Stimulated activated CD8-positive, alpha-beta memory T cell treated with anti-CD3 and anti-CD28 coated beads, Interleukin-4, amount 100 ng/mL, for 1 hour (primary cell): ENCODE measurements at regions not wholly inside any gene's neighbourhood (a gene's known extent, or its start where the extent isn't known, plus 50 kb on each side); places are given as distances from the start of the nearest gene placed in this dataset.
"Not testable (repeated sequence)": the region's sequence is repeated elsewhere in the genome, so short reads cannot be mapped to it uniquely, and the experiment has no call there.

Experiments used
- DNase-seq, 2 donors: peaks; one replicate each; pipeline ENCODE4 v3.0.0-alpha.2; 2020; ENCODE audit warnings: low read depth in 2 of 2, low spot score in 1 of 2

DNA sequence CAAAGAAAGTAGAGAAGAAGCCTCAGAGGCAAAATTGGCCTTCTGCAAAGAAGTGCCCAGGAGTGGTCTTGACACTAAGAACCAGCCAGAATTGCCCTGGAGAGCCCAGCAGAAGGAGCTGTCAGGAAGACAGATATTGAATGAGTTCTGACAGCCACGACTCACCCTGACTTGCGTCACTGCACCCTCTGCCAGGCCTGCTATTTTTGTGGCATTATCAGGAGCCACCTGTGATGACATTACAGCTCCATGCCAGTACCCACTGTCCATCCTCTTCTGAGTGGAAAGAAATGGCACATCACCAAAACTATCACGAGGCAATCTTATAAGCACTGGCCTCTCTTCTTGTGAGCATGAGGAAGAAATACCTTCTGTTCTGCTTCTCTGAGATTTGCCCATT lies 67.7 kb downstream of the SMIM20 start:
- no peak for DNase-seq

DNA sequence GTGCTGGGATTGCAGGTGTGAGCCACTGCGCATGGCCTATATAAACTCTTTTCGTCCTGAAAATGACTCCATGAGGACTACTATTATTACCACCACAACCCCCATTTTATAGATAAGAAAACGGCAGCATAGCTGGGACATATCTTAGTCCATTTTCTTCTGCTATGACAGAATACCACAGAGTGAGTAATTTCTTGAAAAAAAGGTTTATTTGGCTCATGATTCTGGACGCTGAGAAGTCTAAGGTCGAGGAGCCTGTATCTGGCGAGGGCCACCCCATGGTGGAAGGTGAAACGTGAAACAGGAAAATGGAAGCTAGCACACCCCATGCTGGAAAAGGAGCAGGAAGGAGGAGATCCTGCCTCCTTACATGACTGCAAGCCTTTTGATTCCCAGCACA lies 68.9 kb downstream of the SMIM20 start:
- DNase-seq, result no peak

DNA sequence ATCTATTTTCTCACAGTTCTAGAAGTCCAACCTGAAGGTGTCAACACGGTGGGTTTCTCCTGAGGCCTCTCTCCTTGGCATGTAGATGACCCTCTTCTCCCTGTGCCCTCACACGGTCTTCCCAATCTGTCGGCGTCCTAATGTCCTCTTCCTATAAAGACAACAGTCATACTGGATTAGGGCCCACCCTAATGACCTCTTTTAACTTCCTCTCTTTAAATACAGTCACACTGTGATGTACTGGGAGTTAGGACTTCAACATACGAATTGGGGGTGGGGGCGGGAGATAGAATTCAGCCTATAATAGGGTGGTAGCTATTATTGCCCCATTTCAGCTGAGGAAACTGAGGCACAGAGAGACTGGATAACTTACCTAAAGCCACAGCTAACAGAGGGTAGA lies 70.2 kb downstream of the SMIM20 start:
- no peak for DNase-seq

DNA sequence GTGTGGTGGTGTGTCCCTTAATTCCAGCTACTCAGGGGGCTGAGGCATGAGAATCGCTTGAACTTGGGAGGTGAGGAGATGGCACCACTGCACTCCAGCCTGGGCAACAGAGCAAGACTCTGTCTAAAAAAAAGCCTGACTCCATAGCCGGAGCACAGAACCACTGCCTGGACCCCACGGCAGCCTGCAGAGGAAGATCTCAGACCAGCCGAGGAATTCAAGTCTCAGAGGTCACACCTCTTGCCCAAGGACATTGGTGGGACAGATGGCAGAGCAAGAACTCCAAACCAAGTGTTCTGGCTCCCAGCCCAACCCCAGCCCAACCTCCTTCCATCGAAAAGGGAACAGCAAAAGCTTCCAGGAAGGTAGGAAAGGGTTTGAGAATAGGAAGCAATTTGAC lies 70.8 kb downstream of the SMIM20 start:
- DNase-seq, result no peak

DNA sequence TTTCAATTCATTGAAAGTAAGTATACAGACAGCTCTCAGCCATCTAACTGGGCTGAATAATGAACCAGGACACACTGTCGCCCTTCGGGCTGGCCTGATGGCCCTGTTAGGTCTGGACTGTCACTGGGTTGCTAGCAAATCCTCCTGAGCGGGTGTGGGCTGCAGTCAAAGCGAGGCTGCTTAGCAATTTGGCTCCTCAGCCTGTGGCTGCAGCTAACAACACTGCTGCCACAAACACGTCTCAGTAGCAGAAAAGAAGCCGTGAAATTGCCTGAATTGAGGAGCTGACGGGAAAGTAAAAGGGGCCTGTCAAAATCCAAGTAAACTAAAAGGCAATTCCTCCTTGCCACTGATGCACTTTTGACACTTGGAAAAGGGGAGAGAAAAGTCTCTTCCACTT lies 72.8 kb downstream of the SMIM20 start:
- no peak for DNase-seq

DNA sequence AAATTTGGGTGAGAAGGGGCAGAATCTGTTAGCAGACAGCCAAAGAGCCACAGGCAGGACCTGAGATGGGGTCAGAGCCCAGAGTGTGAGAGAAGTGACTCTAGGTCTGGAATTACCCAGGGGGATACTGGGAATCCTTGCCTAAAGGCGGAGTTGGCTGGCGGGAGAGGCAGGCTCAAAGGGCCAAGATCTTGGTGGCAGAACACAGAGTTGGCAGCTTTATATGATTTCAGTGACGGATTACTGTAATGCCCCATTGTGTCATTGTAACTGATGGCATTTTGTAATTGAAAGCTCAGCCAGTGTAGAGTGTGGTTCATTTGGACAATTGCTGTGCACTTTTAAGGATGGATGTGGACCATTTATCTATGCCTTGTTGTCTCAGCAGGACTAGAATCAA lies 77.3 kb downstream of the SMIM20 start:
- no peak for DNase-seq

DNA sequence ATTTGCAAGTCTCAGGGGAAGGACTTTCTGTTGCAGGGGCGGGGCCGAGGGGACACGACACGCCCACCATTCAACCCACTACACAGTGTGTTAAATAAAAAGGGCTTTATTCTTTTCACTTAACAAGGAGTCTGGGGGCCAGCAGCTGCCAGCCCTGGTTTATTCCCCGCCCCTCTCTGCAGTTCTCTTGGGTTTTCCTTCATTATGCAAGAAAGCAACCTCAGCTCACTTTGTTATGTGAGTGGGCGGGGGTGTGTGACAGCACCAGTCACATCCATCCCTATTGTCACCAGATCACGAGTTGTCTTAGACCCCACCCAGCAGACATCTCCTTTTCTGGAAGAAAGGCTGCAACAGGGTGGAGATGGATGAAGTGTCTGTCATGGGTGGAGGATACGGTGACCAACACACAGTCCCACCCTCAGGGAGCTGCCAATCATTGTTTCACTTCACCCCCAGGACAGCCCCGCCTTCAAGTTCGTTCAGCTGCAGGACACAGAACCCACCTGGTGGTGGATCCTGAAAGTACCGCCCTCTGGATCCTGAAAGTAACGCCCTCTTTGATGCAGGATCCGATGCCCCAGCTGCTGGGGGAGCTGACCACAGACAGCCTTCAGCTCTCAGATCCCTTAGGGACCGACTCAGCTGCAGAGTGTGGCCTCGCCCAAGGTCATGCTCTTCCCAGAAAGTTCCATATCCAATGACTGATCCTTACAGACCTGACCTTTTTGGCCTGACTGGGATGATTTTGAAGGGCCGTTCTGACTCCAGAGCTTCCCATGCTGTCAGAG lies 79.6 kb downstream of the SMIM20 start:
- DNase-seq, result no peak

DNA sequence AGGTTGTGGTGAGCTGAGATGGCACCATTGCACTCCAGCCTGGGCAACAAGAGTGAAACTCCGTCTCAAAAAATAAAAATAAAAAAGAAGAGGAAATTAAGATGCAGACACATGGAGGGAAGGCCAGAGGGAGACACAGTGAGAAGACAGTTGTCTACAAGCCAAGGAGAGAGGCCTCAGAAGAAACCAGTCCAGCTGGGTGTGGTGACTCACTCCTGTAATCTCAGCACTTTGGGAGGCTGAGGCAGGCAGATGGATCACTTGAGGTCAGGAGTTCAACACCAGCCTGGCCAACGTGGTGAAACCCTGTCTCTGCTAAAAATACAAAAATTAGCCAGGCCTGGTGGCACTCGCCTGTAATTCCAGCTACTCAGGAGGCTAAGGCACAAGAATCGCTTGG lies 80.6 kb downstream of the SMIM20 start:
- not testable (repeated sequence) for DNase-seq

DNA sequence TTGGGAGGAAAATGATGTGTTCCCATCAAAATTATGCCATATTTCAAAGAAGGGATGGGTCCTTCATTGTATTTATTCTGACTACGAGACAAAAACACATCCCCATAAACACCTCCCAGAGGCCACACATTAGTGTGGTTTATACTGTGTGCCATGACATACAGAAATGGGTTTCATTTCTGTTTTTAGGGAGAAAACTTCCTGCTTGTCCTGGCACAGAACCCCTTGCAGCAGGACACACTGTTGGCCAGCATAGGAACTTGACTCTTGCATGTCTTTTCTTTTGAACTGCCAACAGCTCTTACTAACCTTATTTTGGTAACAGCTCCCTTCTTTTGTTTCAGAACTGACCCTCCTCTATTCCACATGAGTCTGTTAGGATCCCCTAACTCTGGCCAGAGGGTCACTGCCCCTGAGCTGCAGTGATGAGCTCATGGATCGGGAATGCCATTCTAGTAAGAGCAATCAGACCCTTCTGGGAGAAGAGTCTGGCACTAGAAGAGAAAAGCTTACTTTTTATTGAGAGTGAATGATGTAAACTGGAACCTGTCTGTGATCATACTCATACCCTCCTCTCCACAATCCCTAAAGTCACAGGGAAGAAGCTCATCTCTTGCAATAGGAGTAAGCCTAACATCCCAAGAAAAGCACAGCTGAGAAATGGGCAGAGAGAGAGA lies 86.4 kb downstream of the SMIM20 start:
- no peak for DNase-seq

DNA sequence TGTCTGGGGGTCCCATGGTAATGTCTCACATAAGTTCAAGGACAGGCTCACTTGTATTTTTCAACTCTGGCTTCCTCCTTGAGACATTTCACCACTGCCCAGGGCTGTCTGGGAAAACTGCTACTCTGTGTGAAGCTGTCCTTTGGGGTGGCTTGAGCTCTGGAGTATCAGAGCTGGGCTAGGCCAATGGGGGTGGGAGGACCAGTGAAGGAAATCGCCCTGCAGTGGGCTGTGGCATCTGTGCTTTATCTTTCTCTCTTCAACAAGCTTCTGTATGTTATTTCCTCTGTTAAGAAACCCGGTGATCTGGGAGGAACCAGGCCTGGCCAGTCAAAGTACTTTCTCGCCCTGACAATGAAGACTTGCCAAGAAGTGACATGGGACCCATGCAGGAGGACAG lies 87.4 kb downstream of the SMIM20 start:
- no peak for DNase-seq

DNA sequence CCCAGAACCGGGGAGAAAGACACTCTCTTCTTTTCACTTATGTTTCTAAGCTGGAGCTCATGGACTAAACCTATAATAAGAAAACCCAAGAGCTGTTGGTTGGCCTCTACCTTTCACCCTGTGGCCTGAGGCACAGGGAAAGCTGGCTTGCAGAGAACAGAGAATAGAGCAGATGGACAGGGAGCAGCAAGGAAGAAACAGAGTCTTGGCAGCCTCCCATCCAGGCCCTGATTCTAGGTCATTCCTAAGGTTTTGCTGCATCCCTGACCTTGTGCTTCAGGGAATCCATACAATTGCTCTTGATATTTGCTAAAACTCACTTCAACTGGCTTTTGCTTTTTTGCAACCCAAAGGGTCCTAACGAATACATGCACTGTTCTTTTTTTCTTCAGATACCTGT lies 87.8 kb downstream of the SMIM20 start:
- DNase-seq, result no peak

DNA sequence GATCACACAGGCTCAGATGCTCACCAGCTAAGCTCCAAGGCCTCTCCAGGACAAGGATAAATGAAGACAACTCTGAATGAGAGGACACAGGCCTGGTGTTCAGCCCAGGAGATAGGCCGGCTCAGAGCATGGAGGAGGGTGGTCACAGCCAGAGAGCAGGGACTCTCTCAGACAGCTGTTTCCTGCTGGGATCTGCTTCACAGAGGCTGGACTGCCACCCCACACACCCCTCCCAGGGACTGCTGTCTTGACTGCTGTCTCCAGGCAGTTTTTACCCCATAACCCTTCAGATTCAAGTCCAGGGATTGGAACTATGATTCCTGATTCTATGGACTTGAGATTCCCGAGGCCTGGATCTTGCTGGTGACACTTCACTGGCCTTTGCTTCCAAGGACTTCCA lies 89.0 kb downstream of the SMIM20 start:
- no peak for DNase-seq

DNA sequence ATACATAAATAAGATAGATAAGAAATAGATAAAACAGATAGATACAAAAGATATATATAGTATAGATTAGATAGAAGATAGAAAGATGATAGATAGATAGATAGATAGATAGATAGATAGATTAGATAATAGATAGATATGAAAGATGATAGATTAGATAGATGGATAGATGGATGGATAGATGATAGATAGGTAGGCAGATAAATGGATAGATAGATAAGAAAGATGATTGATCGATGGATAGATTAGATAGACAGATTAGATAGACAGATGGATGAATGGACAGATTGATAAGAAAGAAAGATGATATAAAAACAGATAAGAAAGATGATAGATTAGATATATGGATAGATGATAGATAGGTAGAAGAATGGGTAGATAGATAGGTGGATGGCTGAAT lies 90.3 kb downstream of the SMIM20 start:
- DNase-seq, result no peak

DNA sequence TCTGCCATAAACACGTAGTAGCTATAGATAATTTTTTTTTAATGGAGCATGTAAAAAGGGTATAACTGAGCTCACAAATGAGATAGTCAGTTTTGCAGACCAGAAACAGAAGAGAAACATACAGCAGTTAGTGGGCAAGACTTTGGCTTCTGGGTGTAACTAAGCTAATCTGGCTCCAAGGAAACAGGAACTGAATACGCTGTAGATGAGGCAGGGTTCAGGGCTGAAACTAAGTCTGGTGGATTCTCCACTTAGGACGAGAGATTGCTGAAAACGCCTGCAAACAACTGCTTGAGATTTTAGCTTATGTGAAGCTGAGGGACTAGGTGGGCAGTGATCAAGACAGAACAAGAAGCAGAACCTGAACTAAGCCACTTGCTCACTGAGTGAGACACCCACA lies 91.7 kb downstream of the SMIM20 start:
- DNase-seq, result no peak

DNA sequence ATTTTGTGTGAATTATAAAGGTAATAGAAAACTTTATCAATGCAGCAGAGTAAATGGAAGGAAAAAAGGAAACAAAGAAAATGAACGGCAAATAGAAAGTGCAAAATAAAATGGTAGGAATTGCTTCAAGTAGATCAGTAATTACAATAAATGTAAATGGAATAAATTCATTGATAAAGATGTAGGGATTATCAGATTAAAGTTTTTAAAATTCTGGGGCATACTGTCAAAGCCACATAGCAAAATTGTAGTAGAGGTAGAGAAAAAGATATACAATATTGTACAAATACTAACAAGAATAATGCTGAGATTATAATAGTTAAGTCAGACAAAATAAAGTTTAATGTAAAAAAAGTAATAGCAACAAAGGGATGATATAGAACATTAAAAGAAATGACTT lies 94.7 kb downstream of the SMIM20 start:
- DNase-seq, result no peak

DNA sequence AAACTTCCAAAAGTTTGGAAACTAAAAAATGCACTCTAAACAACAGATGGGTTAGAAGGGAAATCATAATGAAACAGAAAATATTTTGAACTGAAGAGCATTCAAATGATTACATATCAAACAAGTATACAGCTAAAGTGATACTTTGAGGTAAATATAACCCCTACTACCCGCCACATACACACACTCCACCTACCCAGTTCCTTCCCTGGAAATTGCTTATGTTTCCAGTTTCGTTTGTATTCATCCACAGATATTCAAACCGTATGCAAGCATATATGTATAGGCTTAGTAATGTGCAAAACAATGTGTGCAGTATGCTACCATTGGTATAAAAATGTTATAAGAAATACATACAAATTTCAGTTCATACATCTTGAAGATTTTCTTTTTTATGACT lies 95.5 kb downstream of the SMIM20 start:
- no peak for DNase-seq

DNA sequence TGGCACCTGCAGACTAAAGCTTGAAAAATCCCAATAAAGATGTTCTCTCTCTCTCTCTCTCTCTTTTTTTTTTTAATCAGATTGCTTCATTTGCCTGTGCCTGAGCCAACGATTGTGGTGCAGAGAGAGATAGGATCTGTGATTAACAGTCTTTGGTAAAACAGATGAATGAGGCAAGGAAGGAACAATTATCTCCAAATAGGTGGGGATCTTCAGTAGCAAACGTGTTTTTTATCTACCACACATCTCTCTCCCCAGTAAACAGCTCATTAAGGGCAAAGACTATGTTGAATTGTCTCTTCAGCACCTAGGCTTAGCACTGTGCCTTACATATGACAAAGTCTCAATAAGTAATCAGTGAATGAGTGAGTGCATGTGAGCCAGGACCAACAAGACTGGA lies 96.3 kb downstream of the SMIM20 start:
- DNase-seq, result no peak

DNA sequence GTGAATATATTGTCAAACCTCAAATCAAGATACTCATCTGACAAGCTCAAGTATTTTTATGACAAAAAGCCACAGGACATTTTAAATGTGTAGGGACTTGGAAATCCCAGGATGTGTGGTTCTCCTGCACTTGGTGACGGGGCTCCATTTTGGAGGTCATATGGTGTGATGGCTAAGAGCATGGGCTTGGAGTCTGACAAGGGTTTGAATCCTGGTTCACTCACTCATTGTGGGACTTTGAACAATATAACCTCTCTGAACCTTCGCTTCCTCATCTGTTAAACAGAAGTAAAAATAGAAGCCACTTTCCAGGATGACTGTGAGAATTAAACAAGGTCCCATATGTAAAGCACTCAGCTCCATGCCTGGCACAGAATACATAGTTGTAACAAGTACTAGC lies 99.6 kb downstream of the SMIM20 start:
- DNase-seq, result no peak

DNA sequence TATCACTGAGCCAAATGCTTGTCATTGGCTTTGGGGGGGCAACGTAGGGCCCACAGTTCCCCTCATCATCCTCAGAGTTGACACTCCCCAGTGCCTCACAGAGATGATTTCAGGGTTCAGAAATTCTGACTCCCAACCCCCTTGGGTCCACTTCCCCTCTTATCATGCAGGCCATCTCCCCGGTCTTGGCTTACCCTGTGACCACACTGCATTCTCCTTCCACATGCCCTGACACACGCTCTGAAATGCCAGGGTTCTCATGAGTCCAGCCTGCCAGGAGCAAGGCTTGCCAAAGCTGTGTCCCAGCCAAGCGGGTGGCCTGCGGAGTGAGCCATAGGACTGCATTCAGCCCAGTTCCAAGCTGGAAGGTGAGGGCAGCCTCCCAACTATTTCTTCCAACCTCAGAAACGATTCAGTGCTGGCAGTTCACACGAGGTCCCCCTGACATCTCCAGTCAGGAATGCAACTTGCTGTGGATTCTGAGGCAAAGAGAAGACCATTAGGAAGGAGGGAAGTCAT lies 101.2 kb downstream of the SMIM20 start:
- no peak for DNase-seq

DNA sequence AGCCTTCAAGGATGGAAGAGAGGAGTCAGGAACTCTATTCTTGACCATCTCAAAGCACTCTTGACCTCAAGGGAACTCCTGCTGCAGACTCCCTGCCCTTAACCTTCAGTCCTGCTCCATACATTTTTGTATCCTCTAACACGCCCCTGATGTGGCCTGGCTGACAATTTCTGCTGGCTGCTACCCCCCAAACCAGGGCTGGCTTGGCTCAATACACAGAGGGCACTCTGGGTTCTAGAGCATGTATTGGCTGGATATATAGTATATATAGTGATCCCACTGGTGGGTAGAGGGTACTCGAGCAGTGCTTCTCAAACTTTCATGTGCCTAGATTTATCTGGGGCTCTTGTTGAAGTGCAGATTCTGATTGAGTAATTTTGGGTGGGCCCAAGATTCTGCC lies 101.9 kb downstream of the SMIM20 start:
- no peak for DNase-seq

DNA sequence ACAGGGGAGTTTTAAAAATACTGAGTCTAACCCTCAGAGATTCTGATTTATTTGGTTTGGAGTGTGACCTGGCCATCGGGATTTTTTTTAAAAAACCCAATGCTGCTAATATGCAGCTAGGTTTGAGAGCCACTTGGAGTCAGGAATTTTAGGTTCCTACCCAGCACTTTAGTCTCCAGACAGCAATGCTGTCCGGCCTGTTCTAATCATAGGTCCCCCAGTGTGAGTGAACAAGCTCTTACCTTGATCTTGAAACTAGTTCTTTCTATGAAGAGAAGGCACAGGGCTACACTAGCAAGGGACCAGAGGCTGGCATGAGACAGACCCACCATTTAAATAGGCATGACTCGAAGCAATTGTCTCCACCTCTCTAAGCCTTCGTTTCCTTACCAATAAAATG lies 103.5 kb downstream of the SMIM20 start:
- no peak for DNase-seq

DNA sequence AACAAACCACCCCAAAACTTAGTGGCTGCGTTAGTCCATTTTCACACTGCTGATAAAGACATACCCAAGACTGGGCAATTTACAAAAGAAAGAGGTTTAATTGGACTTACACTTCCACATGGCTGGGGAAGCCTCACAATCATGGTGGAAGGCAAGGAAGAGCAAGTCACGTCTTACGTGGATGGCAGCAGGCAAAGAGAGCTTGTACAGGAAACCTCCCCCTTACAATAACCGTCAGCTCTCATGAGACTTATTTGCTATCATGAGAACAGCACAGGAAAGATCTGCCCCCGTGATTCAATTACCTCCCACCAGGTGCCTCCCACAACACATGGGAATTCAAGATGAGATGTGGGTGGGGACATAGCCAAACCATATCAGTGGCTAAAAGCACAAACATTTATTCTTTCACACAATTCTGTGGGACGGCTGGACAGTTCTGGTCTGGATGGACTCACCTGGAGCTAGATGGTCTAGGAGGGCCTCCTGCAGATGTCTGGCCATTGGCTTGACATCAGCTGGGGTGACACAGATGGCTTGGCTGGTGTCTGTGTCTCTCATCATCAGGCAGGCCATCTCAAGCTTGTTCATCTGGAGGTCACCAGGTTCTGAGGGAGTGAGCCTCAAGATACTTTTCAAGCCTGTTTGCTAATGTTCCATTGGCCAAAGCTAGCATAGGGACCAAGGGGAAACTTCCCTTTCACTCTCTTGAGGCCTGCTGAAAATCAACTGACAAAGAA lies 104.1 kb downstream of the SMIM20 start:
- DNase-seq, result not testable (repeated sequence)
